Mesothelial cell of epicardium (in vitro differentiated cells): ENCODE measurements at regions not wholly inside any gene's neighbourhood (a gene's known extent, or its start where the extent isn't known, plus 50 kb on each side); places are given as distances from the start of the nearest gene placed in this dataset.

Experiments
- DNase-seq, 2 experiments: peaks; one replicate each; pipeline ENCODE4 v3.0.0; 2021; ENCODE audit warnings: low spot score in 2 of 2; ENCODE audit not compliant: unreplicated experiment in 2 of 2
- H3K27ac Mint-ChIP-seq: 2 replicates; pipeline ENCODE4 v1.8.0; 2021; ENCODE audit warnings: mixed read lengths
- H3K27me3 Mint-ChIP-seq: 2 replicates; pipeline ENCODE4 v1.8.0; 2021; ENCODE audit warnings: low read depth, mixed read lengths
- H3K36me3 Mint-ChIP-seq: 2 replicates; pipeline ENCODE4 v1.8.0; 2021; ENCODE audit warnings: mixed read lengths
- H3K4me1 Mint-ChIP-seq: 2 replicates; pipeline ENCODE4 v1.8.0; 2021; ENCODE audit warnings: mixed read lengths
- H3K4me3 Mint-ChIP-seq: 2 replicates; pipeline ENCODE4 v1.8.0; 2021; ENCODE audit warnings: mild to moderate bottlenecking, moderate library complexity, mixed read lengths
- H3K9me3 Mint-ChIP-seq: 2 replicates; pipeline ENCODE4 v1.8.0; 2021; ENCODE audit warnings: mixed read lengths
- CTCF ChIP-seq: fragments of 200-600 bp; sonication (generic); IDR thresholded peaks from one replicate; pipeline ENCODE4 v1.5.0; 2021; ENCODE audit warnings: antibody characterized with exemption; ENCODE audit not compliant: unreplicated experiment

- Mint-ChIP-seq H3K36me3 (no peaks in the 10 kb centered on the region), H3K27ac (no peak overlapping the region)
Measured at GRCh38 chr10:91117505-91117904, 103.0 kb upstream of the PCGF5 start.

GRCh38 chr10:91120348-91120747 is 100.1 kb upstream of the PCGF5 start:
- Mint-ChIP-seq H3K9me3 (no peaks in the 10 kb centered on the region), H3K27me3 (peaks cover 20% of the 10 kb centered on the region), H3K36me3 (no peaks in the 10 kb centered on the region), H3K4me3 (no peak overlapping the region), H3K4me1 (peaks cover 21% of the 10 kb centered on the region), H3K27ac (no peak overlapping the region)
- TF ChIP-seq CTCF = no peak
- DNase-seq = no peak

More at GRCh38 chr10:91117505-91117904, 103.0 kb upstream of the PCGF5 start:
- Mint-ChIP-seq H3K4me3 (no peak overlapping the region), H3K27me3 (peaks cover 17% of the 10 kb centered on the region), H3K4me1 (peaks cover 3% of the 10 kb centered on the region), H3K9me3 (no peaks in the 10 kb centered on the region)
- TF ChIP-seq CTCF = no peak
- no peak for DNase-seq

GRCh38 chr10:91123261-91123660 is 97.2 kb upstream of the PCGF5 start:
- Mint-ChIP-seq H3K4me1 (peaks cover 18% of the 10 kb centered on the region), H3K27me3 (peaks cover 20% of the 10 kb centered on the region), H3K36me3 (no peaks in the 10 kb centered on the region), H3K4me3 (no peak overlapping the region), H3K27ac (no peak overlapping the region), H3K9me3 (no peaks in the 10 kb centered on the region)
- DNase-seq = no peak
- TF ChIP-seq CTCF = no peak

GRCh38 chr10:91124016-91124415 is 96.4 kb upstream of the PCGF5 start:
- Mint-ChIP-seq H3K4me3 (no peak overlapping the region), H3K9me3 (no peaks in the 10 kb centered on the region), H3K36me3 (no peaks in the 10 kb centered on the region), H3K27me3 (peaks cover 15% of the 10 kb centered on the region), H3K27ac (peak overlapping the region; percentile 5), H3K4me1 (peaks cover 18% of the 10 kb centered on the region)
- no peak for DNase-seq
- TF ChIP-seq CTCF = no peak

- TF ChIP-seq CTCF = no peak
- Mint-ChIP-seq H3K27me3 (peaks cover 14% of the 10 kb centered on the region), H3K27ac (no peak overlapping the region), H3K9me3 (no peaks in the 10 kb centered on the region), H3K4me1 (peaks cover 18% of the 10 kb centered on the region), H3K4me3 (no peak overlapping the region), H3K36me3 (no peaks in the 10 kb centered on the region)
- DNase-seq = no peak
Measured at GRCh38 chr10:91126471-91126870, 94.0 kb upstream of the PCGF5 start.

- TF ChIP-seq CTCF = no peak
- DNase-seq = no peak
- Mint-ChIP-seq H3K36me3 (no peaks in the 10 kb centered on the region), H3K27ac (no peak overlapping the region), H3K4me1 (peaks cover 18% of the 10 kb centered on the region), H3K9me3 (no peaks in the 10 kb centered on the region), H3K27me3 (peaks cover 12% of the 10 kb centered on the region), H3K4me3 (no peak overlapping the region)
Measured at GRCh38 chr10:91127341-91128082, 93.0 kb upstream of the PCGF5 start.
